H1 (cell line): ENCODE measurements at regions not wholly inside any gene's neighbourhood (a gene's known extent, or its start where the extent isn't known, plus 50 kb on each side); places are given as distances from the start of the nearest gene placed in this dataset.

ENCODE experiments used
- BACH1 ChIP-seq: IDR thresholded peaks from 2 replicates; pipeline ENCODE4 v1.6.1; 2012; ENCODE audit warnings: low read length, improper control_type of control experiment
- KDM4A ChIP-seq: IDR thresholded peaks from one replicate; pipeline ENCODE4 v1.7.1; 2012; ENCODE audit warnings: low read depth, mild to moderate bottlenecking, moderate library complexity, low read length, inconsistent platforms; ENCODE audit not compliant: severe bottlenecking
- MAFK ChIP-seq: IDR thresholded peaks from 2 replicates; pipeline ENCODE4 v1.6.1; 2012; ENCODE audit warnings: low read depth, mild to moderate bottlenecking, improper control_type of control experiment, low read length
- MAX ChIP-seq: IDR thresholded peaks from 2 replicates; pipeline ENCODE4 v1.6.1; 2012; ENCODE audit warnings: inconsistent platforms
- NRF1 ChIP-seq: IDR thresholded peaks from 2 replicates; pipeline ENCODE4 v1.6.1; 2011; ENCODE audit warnings: mild to moderate bottlenecking, low read depth, low read length, improper control_type of control experiment
- POLR2A ChIP-seq, 2 experiments: IDR thresholded peaks; 1 replicate in 1 of 2; 2 replicates in 1 of 2; pipeline ENCODE4 v1.6.1; 2011; ENCODE audit warnings: low read depth in 2 of 2, low read length in 2 of 2, mild to moderate bottlenecking in 2 of 2; ENCODE audit errors: control extremely low read depth in 1 of 2
- RFX5 ChIP-seq: IDR thresholded peaks from 2 replicates; pipeline ENCODE4 v1.6.1; 2011; ENCODE audit warnings: low read depth, low read length, improper control_type of control experiment, borderline replicate concordance
- RXRA ChIP-seq: IDR thresholded peaks from 2 replicates; pipeline ENCODE4 v1.6.1; 2011; ENCODE audit warnings: low read depth, mild to moderate bottlenecking, low read length, moderate library complexity; ENCODE audit not compliant: insufficient read depth
- SP4 ChIP-seq: IDR thresholded peaks from 2 replicates; pipeline ENCODE4 v1.6.1; 2012; ENCODE audit warnings: low read length, inconsistent platforms
- TAF1 ChIP-seq: IDR thresholded peaks from 2 replicates; pipeline ENCODE4 v1.6.1; 2011; ENCODE audit warnings: mild to moderate bottlenecking, low read depth, low read length
- TAF7 ChIP-seq: optimal IDR thresholded peaks from 2 replicates; pipeline ENCODE3; 2011; ENCODE audit warnings: low read depth, mild to moderate bottlenecking, inconsistent platforms, low read length, moderate library complexity, borderline replicate concordance
- TF ChIP-seq, protein P1 (sequence below): IDR thresholded peaks from 2 replicates; pipeline ENCODE4 v1.6.1; 2011; ENCODE audit warnings: low read depth, mild to moderate bottlenecking, low read length; ENCODE audit not compliant: insufficient read depth

GRCh38 chrX:45850775-45851433, 650.2 kb upstream of the DIPK2B start (continued):
- TF ChIP-seq TAF7 (peak; percentile 38), MAFK (no peak), MAX (0 out of 2 replicates have a peak, but pooled peaks have one; percentile 21), BACH1 (no peak), TAF1 (0 out of 2 replicates have a peak, but pooled peaks have one; percentile 8), NRF1 (no peak), POLR2A (IDR thresholded peaks at IDR 0.05; ENCODE audit: control extremely low read depth in 1 of 2, low read depth in 2 of 2, low read length in 2 of 2) (peak in 1 of 2 experiments; percentile 39; a peak in 1 of 3 replicates), SP4 (no peak), KDM4A (peak; percentile 20), RFX5 (no peak), RXRA (no peak)
- TF ChIP-seq, protein P1, sequence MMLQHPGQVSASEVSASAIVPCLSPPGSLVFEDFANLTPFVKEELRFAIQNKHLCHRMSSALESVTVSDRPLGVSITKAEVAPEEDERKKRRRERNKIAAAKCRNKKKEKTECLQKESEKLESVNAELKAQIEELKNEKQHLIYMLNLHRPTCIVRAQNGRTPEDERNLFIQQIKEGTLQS, result no peak
